ENCODE measurements at regions not wholly inside any gene's neighbourhood (a gene's known extent, or its start where the extent isn't known, plus 50 kb on each side); places are given as distances from the start of the nearest gene placed in this dataset.

- ATAC-seq (ENCODE audit: low FRiP score) (no peak), DNase-seq (ENCODE audit: low spot score) (no peak)
- TF ChIP-seq CTCF (IDR thresholded peaks at IDR 0.05): no peak
Measured at GRCh38 chr1:60386249-60386648, 312.7 kb upstream of the C1orf87 start.

GRCh38 chr1:60376196-60376595 is 302.6 kb upstream of the C1orf87 start:
- ATAC-seq (ENCODE audit: low FRiP score) (no peak), DNase-seq (ENCODE audit: low spot score) (no peak)
- TF ChIP-seq CTCF (IDR thresholded peaks at IDR 0.05): no peak

- DNase-seq (ENCODE audit: low spot score): no peak
- no peak for ATAC-seq (ENCODE audit: low FRiP score)
- TF ChIP-seq CTCF (IDR thresholded peaks at IDR 0.05): no peak
Measured at GRCh38 chr1:60374537-60374936, 301.0 kb upstream of the C1orf87 start.

- TF ChIP-seq CTCF (IDR thresholded peaks at IDR 0.05): no peak
- no peak for ATAC-seq (ENCODE audit: low FRiP score)
- DNase-seq (ENCODE audit: low spot score): no peak
Measured at GRCh38 chr1:60367532-60367931, 294.0 kb upstream of the C1orf87 start.

GRCh38 chr1:60359431-60359830 is 285.9 kb upstream of the C1orf87 start:
- no peak for TF ChIP-seq CTCF (IDR thresholded peaks at IDR 0.05)

GRCh38 chr1:60350531-60350930 is 277.0 kb upstream of the C1orf87 start:
- DNase-seq (ENCODE audit: low spot score) (no peak), ATAC-seq (ENCODE audit: low FRiP score) (no peak)
- TF ChIP-seq CTCF (IDR thresholded peaks at IDR 0.05): no peak

More at GRCh38 chr1:60359431-60359830, 285.9 kb upstream of the C1orf87 start:
- ATAC-seq (ENCODE audit: low FRiP score) (no peak), DNase-seq (ENCODE audit: low spot score) (no peak)

- no peak for DNase-seq (ENCODE audit: low spot score)
- ATAC-seq (ENCODE audit: low FRiP score): no peak
- no peak for TF ChIP-seq CTCF (IDR thresholded peaks at IDR 0.05)
Measured at GRCh38 chr1:60348884-60349283, 275.3 kb upstream of the C1orf87 start.
